ENCODE measurements at regions not wholly inside any gene's neighbourhood (a gene's known extent, or its start where the extent isn't known, plus 50 kb on each side); places are given as distances from the start of the nearest gene placed in this dataset.

DNA sequence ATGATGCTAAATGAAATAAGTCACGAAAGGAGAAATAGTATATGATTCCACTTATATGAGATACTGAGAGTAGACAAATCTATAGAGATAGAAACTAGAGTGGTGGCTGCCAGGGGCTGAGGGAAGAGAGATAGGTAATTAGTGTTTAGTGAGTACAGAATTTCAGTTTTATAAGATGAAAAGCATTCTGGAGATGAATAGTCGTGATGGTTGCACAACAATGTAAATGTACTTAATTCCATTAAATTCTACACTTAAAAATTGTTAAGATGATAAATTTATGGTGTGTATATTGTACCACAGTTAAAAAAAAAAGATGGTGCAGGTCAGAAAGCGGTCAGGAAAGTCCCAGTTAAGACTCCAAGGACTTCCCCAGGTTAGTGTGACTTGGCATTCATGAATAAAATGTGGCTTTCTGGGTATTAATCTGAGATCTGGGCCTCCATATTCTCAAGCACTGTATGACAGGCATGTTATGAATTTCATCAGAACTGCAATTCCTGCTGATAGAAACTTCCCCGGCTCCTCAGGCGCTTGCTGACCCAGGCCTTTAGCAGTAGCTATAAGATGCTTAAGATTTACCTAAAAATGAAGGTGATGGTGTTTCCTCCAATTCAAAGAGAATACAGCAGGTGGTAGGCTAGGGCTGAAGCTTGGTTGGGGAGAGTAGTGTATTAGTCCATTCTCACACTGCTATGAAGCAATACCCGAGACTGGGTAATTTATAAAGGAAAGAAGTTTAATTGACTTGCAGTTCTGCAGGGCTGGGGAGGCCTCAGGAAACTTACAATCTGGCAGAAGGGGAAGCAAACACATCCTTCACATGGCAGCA lies 115.3 kb upstream of the SOX9 start:
- Histone ChIP-seq H3K27ac (no peak overlapping the region), H3K9me3 (no peaks in the 10 kb centered on the region), H3K36me3 (no peaks in the 10 kb centered on the region), H3K4me3 (no peak overlapping the region), H3K27me3 (replicated peaks; ENCODE audit: insufficient read depth) (no peaks in the 10 kb centered on the region), H3K4me1 (replicated peaks) (no peaks in the 10 kb centered on the region)
- TF ChIP-seq, protein P1, sequence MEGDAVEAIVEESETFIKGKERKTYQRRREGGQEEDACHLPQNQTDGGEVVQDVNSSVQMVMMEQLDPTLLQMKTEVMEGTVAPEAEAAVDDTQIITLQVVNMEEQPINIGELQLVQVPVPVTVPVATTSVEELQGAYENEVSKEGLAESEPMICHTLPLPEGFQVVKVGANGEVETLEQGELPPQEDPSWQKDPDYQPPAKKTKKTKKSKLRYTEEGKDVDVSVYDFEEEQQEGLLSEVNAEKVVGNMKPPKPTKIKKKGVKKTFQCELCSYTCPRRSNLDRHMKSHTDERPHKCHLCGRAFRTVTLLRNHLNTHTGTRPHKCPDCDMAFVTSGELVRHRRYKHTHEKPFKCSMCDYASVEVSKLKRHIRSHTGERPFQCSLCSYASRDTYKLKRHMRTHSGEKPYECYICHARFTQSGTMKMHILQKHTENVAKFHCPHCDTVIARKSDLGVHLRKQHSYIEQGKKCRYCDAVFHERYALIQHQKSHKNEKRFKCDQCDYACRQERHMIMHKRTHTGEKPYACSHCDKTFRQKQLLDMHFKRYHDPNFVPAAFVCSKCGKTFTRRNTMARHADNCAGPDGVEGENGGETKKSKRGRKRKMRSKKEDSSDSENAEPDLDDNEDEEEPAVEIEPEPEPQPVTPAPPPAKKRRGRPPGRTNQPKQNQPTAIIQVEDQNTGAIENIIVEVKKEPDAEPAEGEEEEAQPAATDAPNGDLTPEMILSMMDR (IDR thresholded peaks at IDR 0.05) = no peak
- no peak for TF ChIP-seq POLR2AphosphoS5 (IDR thresholded peaks at IDR 0.05)
- TF ChIP-seq POLR2A (IDR thresholded peaks at IDR 0.05) = no peak
- intact Hi-C loops (cut with DNase I) = no loop called here
- 83% methylated on average over 6 of the region's 6 CpGs for WGBS
- no peak for DNase-seq (ENCODE audit: low spot score)

DNA sequence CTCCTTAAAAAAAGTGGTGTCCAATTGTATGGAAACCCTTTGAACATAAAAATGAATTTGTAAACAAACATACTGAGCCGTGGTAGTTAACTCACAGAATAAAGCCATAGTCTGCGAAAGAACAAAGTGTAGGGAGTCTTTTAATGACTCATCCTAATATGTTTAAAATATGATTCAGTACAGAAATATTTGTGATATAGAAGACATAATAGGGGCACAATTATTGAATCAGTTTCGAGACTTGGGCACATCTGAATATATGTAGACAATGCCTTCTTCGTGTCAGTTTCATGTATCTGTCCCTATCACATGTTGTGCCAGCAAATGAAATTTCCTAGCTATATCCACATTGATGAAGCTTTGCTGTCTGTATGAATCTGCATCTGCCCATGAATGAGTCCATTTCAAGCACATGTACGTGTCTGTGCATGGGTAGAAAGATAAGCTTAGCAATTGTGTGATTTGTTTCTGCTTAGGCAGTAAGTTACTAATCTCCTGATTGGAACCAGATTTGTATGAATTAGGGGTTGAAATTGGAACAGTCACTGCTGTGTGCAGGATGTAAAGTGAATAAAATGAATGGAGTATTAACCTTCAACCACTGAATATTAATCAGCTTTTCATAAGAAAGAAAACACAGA lies 112.5 kb upstream of the SOX9 start:
- no peaks in the 10 kb centered on the region for H3K9me3 ChIP-seq
- no peaks in the 10 kb centered on the region for H3K36me3 ChIP-seq
- no peak overlapping the region for H3K27ac ChIP-seq
- no peaks in the 10 kb centered on the region for H3K4me1 ChIP-seq (replicated peaks)
- DNase-seq (ENCODE audit: low spot score) = no peak
- WGBS = 70% methylated on average over 5 of the region's 5 CpGs
- no peaks in the 10 kb centered on the region for H3K27me3 ChIP-seq (replicated peaks; ENCODE audit: insufficient read depth)
- intact Hi-C loops (cut with DNase I) = no loop called here
- TF ChIP-seq POLR2A (IDR thresholded peaks at IDR 0.05) (no peak), POLR2AphosphoS5 (IDR thresholded peaks at IDR 0.05) (no peak)
- TF ChIP-seq, protein P1 (IDR thresholded peaks at IDR 0.05) = no peak
- H3K4me3 ChIP-seq = no peak overlapping the region

DNA sequence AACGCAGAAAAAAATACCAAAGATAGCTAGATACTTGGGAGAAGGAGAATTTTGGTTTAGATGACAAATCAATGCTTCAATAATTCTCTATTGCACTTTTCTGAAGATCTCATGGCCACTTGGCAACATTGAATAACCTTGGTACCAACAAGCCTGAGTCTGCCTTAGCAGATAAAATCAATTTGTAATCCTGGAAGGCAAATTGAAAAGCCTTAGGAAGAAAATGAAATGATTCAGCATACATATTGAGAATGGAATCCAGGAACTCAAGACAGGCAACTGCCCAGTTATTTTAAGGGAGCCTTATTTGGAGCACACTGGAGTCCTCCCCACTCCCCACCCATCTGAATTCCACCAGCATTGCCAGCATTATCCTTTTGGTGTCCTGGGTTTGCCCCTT lies 109.3 kb upstream of the SOX9 start:
- DNase-seq (ENCODE audit: low spot score) = no peak
- intact Hi-C loops (cut with DNase I) = no loop called here
- no peaks in the 10 kb centered on the region for H3K36me3 ChIP-seq
- no peak for TF ChIP-seq POLR2AphosphoS5 (IDR thresholded peaks at IDR 0.05)
- TF ChIP-seq, protein P1 (IDR thresholded peaks at IDR 0.05) = no peak
- no peak for TF ChIP-seq POLR2A (IDR thresholded peaks at IDR 0.05)
- H3K9me3 ChIP-seq = no peaks in the 10 kb centered on the region
- no peak overlapping the region for H3K27ac ChIP-seq
- H3K4me1 ChIP-seq (replicated peaks) = no peaks in the 10 kb centered on the region
- H3K27me3 ChIP-seq (replicated peaks; ENCODE audit: insufficient read depth) = no peaks in the 10 kb centered on the region
- 88% methylated on average over 1 of the region's 1 CpG for WGBS
- no peak overlapping the region for H3K4me3 ChIP-seq

DNA sequence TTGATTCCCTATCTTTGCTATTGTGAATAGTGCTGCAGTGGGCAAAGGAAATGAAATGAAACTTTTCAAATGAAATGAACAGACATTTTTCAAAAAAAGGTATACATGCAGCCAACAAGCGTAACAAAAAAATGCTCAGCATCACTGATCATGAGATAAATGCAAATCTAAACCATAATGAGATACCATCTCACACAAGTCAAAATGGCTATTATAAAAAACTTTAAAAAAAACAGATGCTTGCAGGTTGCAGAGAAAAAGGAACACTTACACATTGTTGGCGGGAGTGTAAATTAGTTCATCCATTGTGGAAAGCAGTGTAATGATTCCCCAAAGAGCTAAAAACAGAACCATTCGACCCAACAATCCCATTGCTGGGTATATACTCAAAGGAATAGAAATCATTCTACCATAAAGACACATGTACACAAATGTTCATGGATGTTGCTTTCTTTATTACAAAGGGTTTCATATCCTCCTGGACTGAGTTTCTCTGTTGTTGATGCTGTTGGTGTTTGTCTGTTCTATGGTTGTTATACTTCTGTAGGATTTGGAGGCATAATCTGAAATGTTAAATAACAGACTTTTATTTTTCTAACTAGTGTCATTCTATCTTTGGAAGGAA lies 99.3 kb upstream of the SOX9 start:
- Histone ChIP-seq H3K36me3 (no peaks in the 10 kb centered on the region), H3K4me3 (no peak overlapping the region), H3K27me3 (replicated peaks; ENCODE audit: insufficient read depth) (no peaks in the 10 kb centered on the region), H3K27ac (no peak overlapping the region), H3K9me3 (no peaks in the 10 kb centered on the region), H3K4me1 (replicated peaks) (no peaks in the 10 kb centered on the region)
- TF ChIP-seq, protein P1 (IDR thresholded peaks at IDR 0.05) = no peak
- no peak for DNase-seq (ENCODE audit: low spot score)
- intact Hi-C loops (cut with DNase I) = no loop called here
- WGBS = 92% methylated on average over 3 of the region's 3 CpGs
